Chondrocyte (in vitro differentiated cells): ENCODE measurements at regions not wholly inside any gene's neighbourhood (a gene's known extent, or its start where the extent isn't known, plus 50 kb on each side); places are given as distances from the start of the nearest gene placed in this dataset.

Source experiments
- DNase-seq: peaks from one replicate; pipeline ENCODE4 v3.0.0; 2021; ENCODE audit warnings: mixed read lengths, low spot score
- H3K27ac Mint-ChIP-seq: one replicate; pipeline ENCODE4 v1.8.0; 2021; ENCODE audit warnings: mild to moderate bottlenecking, moderate library complexity, mixed read lengths; ENCODE audit not compliant: unreplicated experiment
- H3K27me3 Mint-ChIP-seq: 2 replicates; pipeline ENCODE4 v1.8.0; 2021; ENCODE audit warnings: low read depth, mixed read lengths
- H3K36me3 Mint-ChIP-seq: 2 replicates; pipeline ENCODE4 v1.8.0; 2021; ENCODE audit warnings: low read depth, mixed read lengths
- H3K4me1 Mint-ChIP-seq: 2 replicates; pipeline ENCODE4 v1.8.0; 2021; ENCODE audit warnings: low read depth, mild to moderate bottlenecking, mixed read lengths
- H3K4me3 Mint-ChIP-seq: one replicate; pipeline ENCODE4 v1.8.0; 2021; ENCODE audit warnings: mild to moderate bottlenecking, moderate library complexity, mixed read lengths; ENCODE audit not compliant: unreplicated experiment
- H3K9me3 Mint-ChIP-seq: 2 replicates; pipeline ENCODE4 v1.8.0; 2021; ENCODE audit warnings: low read depth, mixed read lengths
- TF ChIP-seq, protein P1 (sequence below): fragments of 200-600 bp; sonication (generic); IDR thresholded peaks from 2 replicates; pipeline ENCODE4 v1.5.0; 2021; ENCODE audit warnings: antibody characterized with exemption, mild to moderate bottlenecking, moderate library complexity

DNA sequence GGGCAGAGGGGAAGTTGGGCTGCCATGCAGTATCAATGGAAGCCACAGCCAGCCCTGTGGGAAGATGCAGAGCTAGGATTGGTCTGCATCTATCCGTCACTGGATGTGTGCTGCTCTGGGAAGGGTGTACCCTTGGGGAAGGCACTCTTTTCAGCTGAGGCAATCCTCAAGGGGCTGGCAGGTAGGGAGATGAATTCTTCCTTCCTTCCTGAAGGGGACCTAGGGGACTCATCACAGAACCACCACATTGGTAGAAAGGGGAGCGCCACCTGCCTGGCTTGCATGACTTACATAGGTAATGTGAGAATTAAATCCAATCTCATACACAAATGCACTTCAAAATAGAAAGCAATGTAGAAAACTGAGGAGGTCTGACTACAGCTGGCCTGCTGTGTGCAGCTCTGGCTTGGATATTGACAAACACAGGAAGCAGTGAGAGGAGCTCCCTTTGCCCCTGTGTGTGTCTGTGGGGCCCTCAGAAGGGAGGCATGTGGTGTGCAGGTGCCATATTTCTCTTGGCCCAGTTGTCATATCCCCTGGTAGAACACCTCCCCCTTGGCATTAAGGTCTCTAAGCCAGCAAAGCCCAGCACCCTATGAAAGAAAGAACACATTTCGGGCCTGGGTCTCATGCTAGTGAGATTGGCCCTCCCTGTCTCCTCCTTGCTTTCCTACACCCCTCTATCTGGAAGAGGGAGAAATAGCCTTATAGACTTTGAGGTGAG is 260.3 kb upstream of the MOCS1 start:
- H3K27me3 Mint-ChIP-seq = peaks cover 9% of the 10 kb centered on the region
- H3K4me3 Mint-ChIP-seq = no peak overlapping the region
- peaks cover 2% of the 10 kb centered on the region for H3K9me3 Mint-ChIP-seq
- H3K36me3 Mint-ChIP-seq = no peaks in the 10 kb centered on the region
- no peaks in the 10 kb centered on the region for H3K4me1 Mint-ChIP-seq
- TF ChIP-seq, protein P1, sequence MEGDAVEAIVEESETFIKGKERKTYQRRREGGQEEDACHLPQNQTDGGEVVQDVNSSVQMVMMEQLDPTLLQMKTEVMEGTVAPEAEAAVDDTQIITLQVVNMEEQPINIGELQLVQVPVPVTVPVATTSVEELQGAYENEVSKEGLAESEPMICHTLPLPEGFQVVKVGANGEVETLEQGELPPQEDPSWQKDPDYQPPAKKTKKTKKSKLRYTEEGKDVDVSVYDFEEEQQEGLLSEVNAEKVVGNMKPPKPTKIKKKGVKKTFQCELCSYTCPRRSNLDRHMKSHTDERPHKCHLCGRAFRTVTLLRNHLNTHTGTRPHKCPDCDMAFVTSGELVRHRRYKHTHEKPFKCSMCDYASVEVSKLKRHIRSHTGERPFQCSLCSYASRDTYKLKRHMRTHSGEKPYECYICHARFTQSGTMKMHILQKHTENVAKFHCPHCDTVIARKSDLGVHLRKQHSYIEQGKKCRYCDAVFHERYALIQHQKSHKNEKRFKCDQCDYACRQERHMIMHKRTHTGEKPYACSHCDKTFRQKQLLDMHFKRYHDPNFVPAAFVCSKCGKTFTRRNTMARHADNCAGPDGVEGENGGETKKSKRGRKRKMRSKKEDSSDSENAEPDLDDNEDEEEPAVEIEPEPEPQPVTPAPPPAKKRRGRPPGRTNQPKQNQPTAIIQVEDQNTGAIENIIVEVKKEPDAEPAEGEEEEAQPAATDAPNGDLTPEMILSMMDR = no peak
- no peak overlapping the region for H3K27ac Mint-ChIP-seq
- no peak for DNase-seq

DNA sequence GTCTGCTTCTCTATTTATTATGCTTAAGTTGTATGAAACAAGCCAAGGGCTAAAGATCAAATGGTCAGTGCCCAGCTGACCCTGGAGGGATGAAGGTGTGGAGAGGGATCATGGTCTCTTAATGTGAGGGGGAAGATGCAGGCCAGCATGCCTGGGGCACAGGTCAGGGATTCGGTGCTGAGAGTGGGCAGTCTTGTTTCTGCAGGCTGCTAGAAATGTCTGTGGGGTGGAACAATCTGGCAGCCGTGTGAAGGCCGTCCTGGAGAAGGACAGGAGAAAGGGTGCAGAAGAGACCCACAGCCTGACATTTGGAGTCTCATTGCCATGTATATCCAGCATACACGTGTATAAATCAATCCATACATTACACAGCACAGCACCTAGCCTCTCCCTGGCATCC is 258.3 kb upstream of the MOCS1 start:
- no peak for DNase-seq

DNA sequence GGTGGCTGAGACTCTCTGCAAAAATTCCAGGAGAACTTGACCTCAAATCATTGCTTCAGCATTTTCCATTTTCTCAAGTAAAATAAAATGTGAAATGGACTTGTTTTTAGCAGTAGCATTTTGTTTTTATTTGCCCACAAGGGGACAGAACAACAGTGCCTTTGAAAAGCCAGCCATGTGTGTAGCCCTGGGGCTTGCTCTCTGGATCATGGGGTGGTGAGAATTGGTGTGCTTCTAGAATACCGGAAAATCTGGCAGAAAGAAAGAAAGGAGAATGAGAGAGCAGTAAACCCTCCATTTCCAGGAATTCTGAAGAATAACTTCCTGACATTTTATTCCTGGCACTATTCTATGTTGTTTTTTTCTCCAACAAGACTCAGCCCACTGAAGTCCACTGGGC is 254.7 kb upstream of the MOCS1 start:
- H3K4me1 Mint-ChIP-seq = peaks cover 2% of the 10 kb centered on the region
- peaks cover 3% of the 10 kb centered on the region for H3K36me3 Mint-ChIP-seq
- H3K9me3 Mint-ChIP-seq = peaks cover 11% of the 10 kb centered on the region
- H3K27me3 Mint-ChIP-seq = peaks cover 6% of the 10 kb centered on the region
- no peak overlapping the region for H3K27ac Mint-ChIP-seq
- DNase-seq = no peak
- H3K4me3 Mint-ChIP-seq = no peak overlapping the region
- TF ChIP-seq, protein P1 = no peak

More for the DNA sequence above, 258.3 kb upstream of the MOCS1 start:
- H3K27ac Mint-ChIP-seq = no peak overlapping the region
- no peaks in the 10 kb centered on the region for H3K4me1 Mint-ChIP-seq
- TF ChIP-seq, protein P1 = no peak
- peaks cover 3% of the 10 kb centered on the region for H3K9me3 Mint-ChIP-seq
- no peak overlapping the region for H3K4me3 Mint-ChIP-seq
- H3K36me3 Mint-ChIP-seq = no peaks in the 10 kb centered on the region
- peaks cover 10% of the 10 kb centered on the region for H3K27me3 Mint-ChIP-seq

DNA sequence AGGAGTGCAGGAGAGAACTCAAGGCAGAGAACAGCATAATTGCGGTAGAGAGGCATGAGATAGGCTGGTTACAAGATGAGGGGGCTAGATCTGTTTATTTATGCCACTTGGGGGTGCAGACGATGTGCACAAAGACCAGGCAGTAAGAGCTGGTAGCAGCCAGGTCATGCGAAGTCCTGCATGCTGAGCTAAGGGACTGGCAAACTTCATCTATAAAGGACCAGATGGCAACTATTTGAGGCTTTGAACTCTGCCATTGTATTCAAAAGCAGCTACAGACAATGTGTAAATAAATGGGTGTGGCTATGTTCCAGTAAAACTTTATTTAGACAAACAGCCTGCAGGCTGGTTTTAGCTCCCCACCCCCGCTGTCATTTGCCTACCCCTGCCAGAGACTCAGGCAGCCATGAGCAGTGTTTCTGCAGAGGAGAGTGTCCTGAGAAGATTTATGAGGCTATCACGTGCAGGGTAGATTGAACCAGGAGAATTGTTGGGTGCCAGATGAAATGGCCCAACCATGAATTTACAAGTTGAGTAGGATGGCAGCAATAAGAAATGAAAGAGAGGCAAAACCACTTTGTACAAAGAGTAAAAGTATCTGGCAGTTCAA is 253.4 kb upstream of the MOCS1 start:
- peaks cover 11% of the 10 kb centered on the region for H3K36me3 Mint-ChIP-seq
- peaks cover 23% of the 10 kb centered on the region for H3K9me3 Mint-ChIP-seq
- H3K4me1 Mint-ChIP-seq = peaks cover 3% of the 10 kb centered on the region
- TF ChIP-seq, protein P1 = no peak
- peaks cover 6% of the 10 kb centered on the region for H3K27me3 Mint-ChIP-seq
- H3K27ac Mint-ChIP-seq = no peak overlapping the region
- DNase-seq = no peak
- H3K4me3 Mint-ChIP-seq = no peak overlapping the region

DNA sequence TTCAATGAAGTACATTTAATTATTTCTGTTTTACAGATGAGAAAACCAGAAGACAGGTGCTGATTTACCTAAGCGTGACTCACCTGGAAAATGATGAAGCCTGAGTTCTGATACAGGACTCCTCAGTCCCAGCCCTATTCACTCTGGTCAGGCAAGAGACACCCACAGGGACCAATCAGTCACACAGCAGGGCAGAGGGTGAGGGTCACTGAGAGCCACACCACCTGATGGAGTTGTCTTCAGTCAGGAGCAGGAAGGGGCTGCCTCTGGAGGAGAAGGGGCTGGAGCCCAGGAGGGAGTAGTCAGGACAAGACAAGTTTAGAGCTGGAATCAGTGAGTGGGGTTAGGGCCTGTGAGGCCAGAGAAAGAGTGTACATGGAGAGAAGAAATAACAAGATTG is 251.2 kb upstream of the MOCS1 start:
- Mint-ChIP-seq H3K4me1 (peaks cover 3% of the 10 kb centered on the region), H3K36me3 (peaks cover 11% of the 10 kb centered on the region), H3K9me3 (peaks cover 29% of the 10 kb centered on the region), H3K27me3 (peaks cover 3% of the 10 kb centered on the region), H3K27ac (no peak overlapping the region), H3K4me3 (no peak overlapping the region)
- TF ChIP-seq, protein P1 = no peak
- no peak for DNase-seq
